IMR-90 (cell line): ENCODE measurements at regions not wholly inside any gene's neighbourhood (a gene's known extent, or its start where the extent isn't known, plus 50 kb on each side); places are given as distances from the start of the nearest gene placed in this dataset.

Source experiments
- ATAC-seq: fragments of 200-7000 bp; cut with Tn5 transposase; 2 replicates; pipeline ENCODE4 v1.9.1; 2020; ENCODE audit warnings: low read depth, mild to moderate bottlenecking, moderate library complexity
- BruUV-seq: library from RNA; stranded (reverse); fragments of 400-500 nt; replicated peaks from 2 replicates; lab custom pipeline; 2021; lab: Mats Ljungman, UMichigan
- CTCF ChIA-PET: fragments of 300-600 bp; formaldehyde crosslinking; extraction: SDS; loops from one replicate; lab custom pipeline; 2021; ENCODE audit warnings: antibody characterized with exemption; lab: Yijun Ruan, JAX
- POLR2A ChIA-PET: fragments of 300-600 bp; sonication (Branson Sonifier 250); formaldehyde crosslinking; loops from one replicate; lab custom pipeline; 2022; ENCODE audit warnings: antibody characterized with exemption; ENCODE audit not compliant: unreplicated experiment; lab: Charles Lee
- DNase-seq: peaks from one replicate; pipeline ENCODE4 v3.0.0; 2013
- H2AFZ ChIP-seq: replicated peaks from 2 replicates; pipeline ENCODE3; 2013; ENCODE audit warnings: low read length, mild to moderate bottlenecking; ENCODE audit not compliant: poor library complexity
- H2AK5ac ChIP-seq: 2 replicates; pipeline ENCODE4 v1.6.1; 2013; ENCODE audit warnings: low read depth, low read length, inconsistent platforms
- H2AK9ac ChIP-seq: replicated peaks from 2 replicates; pipeline ENCODE3; 2013; ENCODE audit warnings: mild to moderate bottlenecking, low read depth, low read length, moderate library complexity; ENCODE audit not compliant: poor library complexity
- H2BK120ac ChIP-seq: 2 replicates; pipeline ENCODE4 v1.6.1; 2013; ENCODE audit warnings: low read depth, low read length, inconsistent platforms
- H2BK15ac ChIP-seq: 3 replicates; pipeline ENCODE4 v1.6.1; 2013; ENCODE audit warnings: low read depth, low read length, inconsistent platforms
- H2BK20ac ChIP-seq: 2 replicates; pipeline ENCODE4 v1.6.1; 2013; ENCODE audit warnings: low read depth, mild to moderate bottlenecking, inconsistent platforms, low read length, moderate library complexity
- H2BK5ac ChIP-seq: 2 replicates; pipeline ENCODE4 v1.6.1; 2013; ENCODE audit warnings: mild to moderate bottlenecking, low read depth, low read length, inconsistent platforms; ENCODE audit not compliant: poor library complexity, severe bottlenecking
- H3K14ac ChIP-seq: replicated peaks from 2 replicates; pipeline ENCODE4 v1.6.1; 2013; ENCODE audit warnings: low read depth, low read length, inconsistent platforms
- H3K18ac ChIP-seq: 2 replicates; pipeline ENCODE4 v1.6.1; 2013; ENCODE audit warnings: low read depth, low read length, control low read depth
- H3K23ac ChIP-seq: 2 replicates; pipeline ENCODE4 v1.6.1; 2013; ENCODE audit warnings: low read depth, low read length, inconsistent platforms
- H3K27ac ChIP-seq: 2 replicates; pipeline ENCODE4 v1.5.1; 2013; ENCODE audit warnings: mild to moderate bottlenecking, control low read depth, low read length; ENCODE audit not compliant: insufficient read depth
- H3K27me3 ChIP-seq: 2 replicates; pipeline ENCODE4 v1.6.1; 2013; ENCODE audit warnings: low read length; ENCODE audit not compliant: control insufficient read depth, insufficient read depth
- H3K36me3 ChIP-seq: 2 replicates; pipeline ENCODE4 v1.6.1; 2013; ENCODE audit warnings: low read length, mixed read lengths; ENCODE audit not compliant: control insufficient read depth, insufficient read depth
- H3K4ac ChIP-seq: 2 replicates; pipeline ENCODE4 v1.6.1; 2013; ENCODE audit warnings: low read depth, low read length, inconsistent platforms
- H3K4me1 ChIP-seq: 2 replicates; pipeline ENCODE4 v1.6.1; 2013; ENCODE audit warnings: low read length, mixed read lengths; ENCODE audit not compliant: control insufficient read depth, insufficient read depth
- H3K4me2 ChIP-seq: 2 replicates; pipeline ENCODE4 v1.6.1; 2013; ENCODE audit warnings: low read depth, mild to moderate bottlenecking, control low read depth, low read length, moderate library complexity
- H3K4me3 ChIP-seq: 2 replicates; pipeline ENCODE4 v1.5.1; 2013; ENCODE audit warnings: low read depth, mild to moderate bottlenecking, control low read depth, low read length, moderate library complexity; ENCODE audit not compliant: insufficient read depth
- H3K56ac ChIP-seq: 2 replicates; pipeline ENCODE4 v1.6.1; 2013; ENCODE audit warnings: low read length, inconsistent platforms; ENCODE audit not compliant: insufficient read depth; ENCODE audit errors: extremely low read depth
- H3K79me1 ChIP-seq, 2 experiments: 2 replicates each; pipeline ENCODE4 v1.6.1; 2013; ENCODE audit warnings: low read length in 2 of 2, inconsistent platforms in 1 of 2, low read depth in 1 of 2
- H3K9ac ChIP-seq: 2 replicates; pipeline ENCODE4 v1.6.1; 2013; ENCODE audit warnings: low read depth, low read length, control low read depth
- H3K9me1 ChIP-seq: 2 replicates; pipeline ENCODE4 v1.6.1; 2013; ENCODE audit warnings: low read length, inconsistent platforms; ENCODE audit not compliant: insufficient read depth
- H3K9me3 ChIP-seq: 2 replicates; pipeline ENCODE4 v1.6.1; 2013; ENCODE audit warnings: low read length; ENCODE audit not compliant: control insufficient read depth, insufficient read depth
- H4K20me1 ChIP-seq: 2 replicates; pipeline ENCODE4 v1.6.1; 2013; ENCODE audit warnings: low read length, inconsistent platforms; ENCODE audit not compliant: insufficient read depth
- H4K5ac ChIP-seq: 2 replicates; pipeline ENCODE4 v1.6.1; 2013; ENCODE audit warnings: mild to moderate bottlenecking, low read depth, low read length, control low read depth
- H4K8ac ChIP-seq, 2 experiments: 2 replicates each; pipeline ENCODE4 v1.6.1; 2013; ENCODE audit warnings: low read depth in 2 of 2, low read length in 2 of 2, control low read depth in 1 of 2, inconsistent platforms in 1 of 2
- H4K91ac ChIP-seq: 2 replicates; pipeline ENCODE4 v1.6.1; 2013; ENCODE audit warnings: low read depth, low read length, inconsistent platforms; ENCODE audit not compliant: insufficient read depth
- BHLHE40 ChIP-seq: fragments of 150-350 bp; IDR thresholded peaks from 2 replicates; pipeline ENCODE4 v1.6.1; 2016; ENCODE audit warnings: mild to moderate bottlenecking, low read depth, low read length
- CEBPB ChIP-seq: IDR thresholded peaks from 2 replicates; pipeline ENCODE4 v1.6.1; 2012; ENCODE audit warnings: low read depth, low read length, improper control_type of control experiment
- CHD1 ChIP-seq: IDR thresholded peaks from 2 replicates; pipeline ENCODE4 v1.6.1; 2012; ENCODE audit warnings: low read depth, low read length, improper control_type of control experiment
- CTCF ChIP-seq: conservative IDR thresholded peaks from 2 replicates; pipeline ENCODE4 v1.5.1; 2012; ENCODE audit warnings: mild to moderate bottlenecking, low read depth, low read length, improper control_type of control experiment
- ELK1 ChIP-seq: fragments of 150-350 bp; IDR thresholded peaks from 2 replicates; pipeline ENCODE4 v1.6.1; 2016; ENCODE audit warnings: low read depth, mild to moderate bottlenecking, low read length, moderate library complexity, borderline replicate concordance
- MAFK ChIP-seq: IDR thresholded peaks from 2 replicates; pipeline ENCODE4 v1.6.1; 2012; ENCODE audit warnings: low read depth, low read length, improper control_type of control experiment
- MAZ ChIP-seq: IDR thresholded peaks from 2 replicates; pipeline ENCODE4 v1.6.1; 2012; ENCODE audit warnings: low read depth, mild to moderate bottlenecking, low read length, improper control_type of control experiment, moderate library complexity, borderline replicate concordance
- RAD21 ChIP-seq: IDR thresholded peaks from 2 replicates; pipeline ENCODE4 v1.6.1; 2012; ENCODE audit warnings: low read length, improper control_type of control experiment
- RCOR1 ChIP-seq: IDR thresholded peaks from 2 replicates; pipeline ENCODE4 v1.6.1; 2012; ENCODE audit warnings: mild to moderate bottlenecking, low read length, improper control_type of control experiment; ENCODE audit not compliant: insufficient replicate concordance
- SMC3 ChIP-seq: fragments of 150-350 bp; IDR thresholded peaks from 2 replicates; pipeline ENCODE4 v1.6.1; 2016; ENCODE audit warnings: low read depth, mild to moderate bottlenecking, antibody characterized with exemption, low read length, moderate library complexity
- WGBS, 2 experiments: methylation state at CpG; one replicate each; pipeline versions ENCODE4 v1.1.5 to v1.1.7; 2013; ENCODE audit warnings: missing lambda C conversion rate in 2 of 2; ENCODE audit not compliant: insufficient read length in 1 of 2; ENCODE audit errors: extremely low coverage in 2 of 2; 5-methylcytosine and 5-hydroxymethylcytosine counted together
- dilution Hi-C: fragments of 300-500 bp; cut with HindIII; formaldehyde crosslinking; loops from one replicate; pipeline ENCODE4 v1.14.3; 2018; ENCODE audit warnings: low sequenced_read_pairs; ENCODE audit not compliant: unreplicated experiment
- in situ Hi-C: fragments of 300-500 bp; cut with MboI; formaldehyde crosslinking; loops from 3 replicates; pipeline ENCODE4 v1.14.3; 2019; ENCODE audit warnings: low sequenced_read_pairs, inconsistent platforms, mixed read lengths
- intact Hi-C: fragments of 100-400 bp; cut with micrococcal nuclease; formaldehyde crosslinking; loops from 2 replicates; pipeline ENCODE4 v1.10.0; 2022

- no TSS peak for BruUV-seq
- no peak for TF ChIP-seq BHLHE40
- no peak for TF ChIP-seq SMC3
- TF ChIP-seq ELK1, result no peak
- TF ChIP-seq RAD21, result no peak
- TF ChIP-seq MAZ, result no peak
- no peak for TF ChIP-seq RCOR1
- TF ChIP-seq CTCF, result no peak
- TF ChIP-seq CHD1, result no peak
- no peak for TF ChIP-seq CEBPB
- TF ChIP-seq MAFK, result no peak
- Histone ChIP-seq H2BK20ac (no peak overlapping the region), H3K18ac (no peak overlapping the region), H4K8ac (no peak overlapping the region), H3K79me1 (no peaks in the 10 kb centered on the region), H3K4me2 (no peak overlapping the region), H3K9me1 (no peaks in the 10 kb centered on the region), H3K9ac (no peak overlapping the region), H4K91ac (no peak overlapping the region), H3K9me3 (no peaks in the 10 kb centered on the region), H4K5ac (no peak overlapping the region), H2BK5ac (no peak overlapping the region), H2AK9ac (no peak overlapping the region), H2BK15ac (no peak overlapping the region), H3K36me3 (no peaks in the 10 kb centered on the region), H3K27ac (no peak overlapping the region), H3K4me1 (no peaks in the 10 kb centered on the region), H3K27me3 (no peaks in the 10 kb centered on the region), H3K23ac (no peak overlapping the region), H2AFZ (no peak overlapping the region), H2AK5ac (no peak overlapping the region), H2BK120ac (no peak overlapping the region), H3K4ac (no peak overlapping the region), H3K56ac (no peak overlapping the region), H3K14ac (no peak overlapping the region), H3K4me3 (no peak overlapping the region), H4K20me1 (no peaks in the 10 kb centered on the region)
- CTCF ChIA-PET, result no interaction called here
- in situ Hi-C loops (no loop called here), intact Hi-C loops (no loop called here), dilution Hi-C loops (no loop called here)
- DNase-seq, result no peak
- WGBS, 2 experiments, result no CpG with 5 or more reads among the region's 3 CpGs
- ATAC-seq, result no peak
- POLR2A ChIA-PET, result no interaction called here
Observed at GRCh38 chr6:109918227-109918626, 59.9 kb upstream of the GPR6 start.
